A673 (cell line): ENCODE measurements at regions not wholly inside any gene's neighbourhood (a gene's known extent, or its start where the extent isn't known, plus 50 kb on each side); places are given as distances from the start of the nearest gene placed in this dataset.

ENCODE experiments used
- CTCF ChIP-seq: fragments of 300-800, 200-600 bp; sonication (generic); conservative IDR thresholded peaks from 2 replicates; pipeline ENCODE4 v1.5.1; 2017; ENCODE audit warnings: low read depth, mild to moderate bottlenecking, antibody characterized with exemption, low read length, moderate library complexity, mixed read lengths
- EZH2 ChIP-seq: fragments of 200-600 bp; sonication (generic); IDR thresholded peaks from 2 replicates; pipeline ENCODE4 v1.6.1; 2017; ENCODE audit warnings: borderline replicate concordance, low read depth, mild to moderate bottlenecking, mixed read lengths, antibody characterized with exemption, low read length; ENCODE audit not compliant: poor library complexity, severe bottlenecking

- TF ChIP-seq CTCF (no peak), EZH2 (no peak)
Measured at GRCh38 chr4:125663896-125664767, 349.4 kb downstream of the FAT4 start.
